Fibroblast of peridontal ligament (primary cell): ENCODE measurements at regions not wholly inside any gene's neighbourhood (a gene's known extent, or its start where the extent isn't known, plus 50 kb on each side); places are given as distances from the start of the nearest gene placed in this dataset.

Experiments used
- DNase-seq: peaks from one replicate; pipeline ENCODE4 v3.0.0-alpha.2; 2010; ENCODE audit errors: extremely low read depth

- no peak for DNase-seq
These were observed 275.3 kb downstream of the CMPK2 start for GRCh38 chr2:6590442-6590841.

GRCh38 chr2:6602471-6602870 lies 263.2 kb downstream of the CMPK2 start:
- DNase-seq, result no peak

- no peak for DNase-seq
These were observed 259.7 kb downstream of the CMPK2 start for GRCh38 chr2:6605836-6606505.

- DNase-seq, result no peak
These were observed 247.9 kb downstream of the CMPK2 start for GRCh38 chr2:6617794-6618193.

GRCh38 chr2:6618201-6618600 lies 247.5 kb downstream of the CMPK2 start:
- DNase-seq, result no peak

- no peak for DNase-seq
These were observed 242.0 kb downstream of the CMPK2 start for GRCh38 chr2:6623746-6624145.

GRCh38 chr2:6626401-6627012 lies 239.2 kb downstream of the CMPK2 start:
- DNase-seq, result no peak

- DNase-seq, result peak; percentile 6
These were observed 238.4 kb downstream of the CMPK2 start for GRCh38 chr2:6627316-6627715.

- no peak for DNase-seq
These were observed 235.5 kb downstream of the CMPK2 start for GRCh38 chr2:6630209-6630608.

- no peak for DNase-seq
These were observed 230.4 kb downstream of the CMPK2 start for GRCh38 chr2:6635296-6635695.

GRCh38 chr2:6637330-6637729 lies 228.4 kb downstream of the CMPK2 start:
- no peak for DNase-seq

GRCh38 chr2:6639929-6640620 lies 225.6 kb downstream of the CMPK2 start:
- no peak for DNase-seq

- no peak for DNase-seq
These were observed 225.1 kb downstream of the CMPK2 start for GRCh38 chr2:6640621-6641015.

- no peak for DNase-seq
These were observed 223.8 kb downstream of the CMPK2 start for GRCh38 chr2:6641956-6642355.

- DNase-seq, result peak; percentile 8
These were observed 221.4 kb downstream of the CMPK2 start for GRCh38 chr2:6644261-6644660.

- no peak for DNase-seq
These were observed 220.7 kb downstream of the CMPK2 start for GRCh38 chr2:6645004-6645403.

- no peak for DNase-seq
These were observed 220.0 kb downstream of the CMPK2 start for GRCh38 chr2:6645672-6646071.

- no peak for DNase-seq
These were observed 218.7 kb downstream of the CMPK2 start for GRCh38 chr2:6647046-6647445.

- no peak for DNase-seq
These were observed 217.0 kb downstream of the CMPK2 start for GRCh38 chr2:6648596-6649247.

GRCh38 chr2:6650311-6650710 lies 215.4 kb downstream of the CMPK2 start:
- DNase-seq, result no peak

- no peak for DNase-seq
These were observed 213.5 kb downstream of the CMPK2 start for GRCh38 chr2:6652251-6652650.

- DNase-seq, result no peak
These were observed 212.4 kb downstream of the CMPK2 start for GRCh38 chr2:6653281-6653750.

- no peak for DNase-seq
These were observed 211.4 kb downstream of the CMPK2 start for GRCh38 chr2:6654279-6654678.
